ENCODE measurements at regions not wholly inside any gene's neighbourhood (a gene's known extent, or its start where the extent isn't known, plus 50 kb on each side); places are given as distances from the start of the nearest gene placed in this dataset.
"Not testable (repeated sequence)": the region's sequence is repeated elsewhere in the genome, so short reads cannot be mapped to it uniquely, and the experiment has no call there.

DNA sequence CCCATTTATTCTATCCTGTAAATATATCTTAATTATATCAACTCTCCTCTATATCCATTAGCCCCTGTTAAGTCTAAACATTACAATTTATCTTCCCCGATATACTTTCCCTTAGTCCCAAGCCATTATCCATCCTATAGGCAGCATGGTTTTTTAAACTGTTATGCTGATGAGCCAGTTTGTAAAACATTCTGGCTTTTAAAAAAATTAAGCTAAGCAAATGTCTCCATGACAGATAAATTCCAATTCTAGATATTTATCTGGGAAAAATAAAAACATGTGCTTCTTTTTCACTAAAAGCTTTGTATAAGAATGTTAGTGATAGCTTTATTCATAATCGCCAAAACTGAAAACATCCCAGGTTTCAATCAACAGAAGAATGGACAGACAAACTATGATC is 183.2 kb upstream of the GNAI1 start:
- DNase-seq: no peak

DNA sequence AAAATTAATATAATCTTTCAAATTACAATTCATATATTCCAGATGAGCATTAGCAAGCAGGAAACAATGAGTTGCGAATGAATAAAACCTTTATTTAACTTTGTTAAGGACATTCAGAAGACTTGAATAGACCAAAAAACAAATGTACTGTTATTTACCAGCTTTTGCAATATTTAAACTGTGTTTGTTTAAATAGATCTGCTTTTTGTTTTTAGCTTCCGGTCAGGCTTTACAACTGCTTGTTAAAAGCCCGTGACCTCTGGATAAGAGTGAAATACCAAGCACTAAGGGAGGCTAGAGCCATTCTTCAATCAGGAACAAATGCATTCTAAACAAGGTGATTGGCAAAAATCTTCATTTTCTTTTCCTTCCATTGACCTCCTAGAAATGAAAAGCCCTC is 184.9 kb upstream of the GNAI1 start:
- no peak for DNase-seq

DNA sequence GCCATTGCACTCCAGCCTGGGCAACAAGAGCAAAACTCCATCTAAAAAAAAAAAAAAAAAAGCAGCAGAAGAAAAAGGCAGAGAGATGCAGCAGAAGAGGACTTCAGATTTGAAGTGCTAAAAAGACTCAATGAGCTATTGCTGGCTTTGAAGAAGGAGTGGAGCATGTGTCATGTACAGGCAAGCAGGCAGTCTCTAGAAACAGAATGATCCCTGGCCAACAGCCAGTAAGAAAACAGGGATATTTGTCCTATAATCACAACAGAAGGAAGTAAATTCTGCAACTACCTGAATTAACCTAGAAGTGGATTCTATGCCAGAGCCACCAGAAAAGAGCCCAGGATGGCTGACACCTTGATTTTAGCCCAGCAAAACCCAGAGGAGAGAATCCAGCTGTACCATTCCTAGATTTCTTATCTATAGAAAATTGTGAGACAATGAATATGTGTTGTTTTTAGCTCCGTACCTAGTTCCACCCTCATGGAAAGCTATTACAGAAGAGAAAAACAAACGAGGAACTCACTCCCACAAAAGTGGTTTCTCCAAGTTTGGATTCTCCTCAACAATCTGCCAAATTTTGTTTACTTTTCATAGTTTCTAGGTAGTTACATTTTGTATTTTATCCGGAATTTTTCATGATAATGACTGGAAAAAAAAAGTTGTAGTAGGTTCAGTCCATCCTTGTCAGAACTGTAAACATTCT is 198.2 kb upstream of the GNAI1 start:
- DNase-seq: no peak

DNA sequence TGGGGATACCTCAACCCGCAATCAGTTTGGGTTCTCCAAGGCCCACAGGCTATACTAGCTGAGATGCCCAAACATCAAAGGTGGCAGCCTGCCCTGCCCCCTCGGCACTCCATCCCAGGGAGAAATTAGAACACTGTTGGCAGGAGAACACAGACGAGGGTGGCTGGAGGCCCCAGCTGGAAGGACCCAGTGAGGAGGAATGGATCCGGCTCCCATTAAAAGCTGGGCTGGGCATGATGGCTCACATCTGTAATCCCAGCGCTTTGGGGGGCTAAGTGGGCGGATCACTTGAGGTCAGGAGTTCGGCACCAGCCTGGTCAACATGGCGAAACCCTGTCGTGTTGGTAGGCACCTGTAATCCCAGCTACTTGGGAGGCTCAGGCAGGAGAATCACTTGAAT is 199.9 kb upstream of the GNAI1 start:
- no peak for DNase-seq

DNA sequence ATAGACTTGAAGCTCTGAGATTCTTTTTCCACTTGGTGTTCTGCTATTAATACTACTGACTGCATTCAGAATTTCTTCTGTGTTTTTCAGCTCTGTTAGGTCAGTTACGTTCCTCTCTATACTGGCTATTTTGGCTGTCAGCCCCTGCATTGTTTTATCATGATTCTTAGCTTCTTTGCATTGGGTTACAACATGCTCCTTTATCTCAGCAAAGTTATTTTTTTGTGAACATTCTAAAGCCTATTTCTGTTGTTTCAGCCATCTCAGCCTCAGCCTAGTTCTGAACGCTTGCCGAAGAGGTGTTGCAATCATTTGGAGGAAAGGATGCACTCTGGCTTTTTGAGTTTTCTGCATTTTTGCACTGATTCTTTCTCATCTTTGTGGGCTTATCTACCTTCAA is 201.5 kb upstream of the GNAI1 start:
- DNase-seq: no peak

DNA sequence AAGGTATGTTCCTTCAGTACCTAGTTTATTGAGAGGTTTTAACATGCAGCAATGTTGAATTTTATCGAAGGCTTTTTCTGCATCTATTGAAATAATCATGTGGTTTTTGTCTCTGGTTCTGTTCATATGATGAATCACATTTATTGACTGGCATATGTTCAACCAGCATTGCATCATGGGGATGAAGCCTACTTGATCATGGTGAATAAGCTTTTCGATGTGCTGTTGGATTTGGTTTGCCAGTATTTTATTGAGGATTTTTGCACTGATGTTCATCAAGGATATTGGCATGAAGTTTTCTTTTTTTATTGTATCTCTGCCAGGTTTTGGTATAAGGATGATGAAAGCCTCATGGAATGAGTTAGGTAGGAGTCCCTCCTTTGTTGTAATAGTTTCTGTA is 204.0 kb upstream of the GNAI1 start:
- no peak for DNase-seq

DNA sequence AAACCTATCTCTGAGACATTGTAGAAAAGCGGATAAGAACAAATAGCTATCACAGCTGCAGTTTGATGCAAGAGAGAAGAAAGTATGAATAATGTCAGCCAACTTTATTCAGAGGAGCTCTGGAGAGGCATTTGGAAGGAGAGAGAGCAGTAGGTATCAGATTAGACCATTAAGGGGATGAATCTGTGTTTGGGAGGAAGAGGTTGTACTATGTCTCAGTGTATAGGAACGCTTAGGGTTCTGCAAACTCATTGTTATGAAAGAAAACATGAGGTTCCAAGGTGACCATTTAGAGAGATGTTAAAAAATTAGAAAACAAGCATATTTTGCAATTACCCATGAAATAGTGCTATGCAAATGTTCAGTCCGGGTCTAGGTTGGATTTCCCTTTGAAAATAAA is 207.5 kb upstream of the GNAI1 start:
- DNase-seq: no peak

DNA sequence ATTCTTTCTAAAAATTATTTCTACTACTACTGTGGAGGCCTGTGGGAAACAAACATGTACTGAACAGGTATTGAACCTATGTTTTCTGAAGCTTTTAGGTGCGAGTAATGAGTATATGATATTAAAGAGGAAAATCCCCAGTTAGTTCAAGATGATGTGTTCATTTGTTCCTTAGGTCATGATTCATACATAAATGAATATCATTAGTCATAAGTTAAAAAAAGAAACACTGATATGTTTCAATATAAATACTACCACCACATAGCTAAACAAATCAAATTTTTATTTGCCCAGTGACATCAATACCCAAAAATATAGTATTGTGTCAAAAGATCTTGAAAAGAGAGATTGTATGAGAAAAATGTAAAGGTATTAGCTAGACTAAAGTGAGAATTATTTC is 210.7 kb upstream of the GNAI1 start:
- DNase-seq: no peak

DNA sequence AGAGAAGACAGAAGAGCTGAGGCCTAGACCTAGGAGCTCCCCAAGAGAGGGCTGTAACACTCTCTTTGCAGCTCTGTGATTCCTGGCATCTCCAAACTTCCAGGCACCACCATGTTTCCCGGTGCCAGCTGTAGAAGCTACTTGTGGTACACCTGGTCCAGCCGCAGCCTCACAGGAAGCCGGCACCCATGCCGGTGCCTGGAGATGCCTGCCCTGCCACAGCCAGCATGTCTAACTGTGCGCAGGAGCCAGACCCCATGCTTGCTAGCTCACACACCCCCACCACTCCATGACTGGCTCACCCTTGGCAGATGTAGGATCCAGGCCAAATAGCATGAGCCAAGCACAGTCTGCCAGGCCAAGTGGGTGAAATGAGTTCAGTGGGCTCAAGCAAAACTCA is 211.7 kb upstream of the GNAI1 start:
- DNase-seq: no peak

DNA sequence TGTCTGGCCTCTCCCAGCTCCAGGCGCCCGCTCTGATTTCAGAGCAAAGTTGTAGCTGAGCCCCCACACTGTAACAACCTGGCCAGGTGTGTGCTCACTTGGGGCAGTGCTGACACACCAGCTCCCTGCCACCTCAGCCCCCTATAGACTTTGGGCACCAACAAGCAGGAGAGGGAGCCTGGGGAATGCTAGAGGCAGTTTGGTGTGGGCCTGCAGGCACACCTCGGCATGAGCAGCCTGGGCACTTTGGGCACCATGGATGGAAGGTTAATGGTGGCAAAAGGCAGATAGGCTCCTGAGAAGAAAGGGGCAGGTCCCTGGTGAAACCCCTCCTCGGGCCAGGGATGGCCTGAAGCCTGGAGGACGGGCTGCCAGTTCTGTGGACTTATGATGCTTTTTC is 212.7 kb upstream of the GNAI1 start:
- DNase-seq: no peak

DNA sequence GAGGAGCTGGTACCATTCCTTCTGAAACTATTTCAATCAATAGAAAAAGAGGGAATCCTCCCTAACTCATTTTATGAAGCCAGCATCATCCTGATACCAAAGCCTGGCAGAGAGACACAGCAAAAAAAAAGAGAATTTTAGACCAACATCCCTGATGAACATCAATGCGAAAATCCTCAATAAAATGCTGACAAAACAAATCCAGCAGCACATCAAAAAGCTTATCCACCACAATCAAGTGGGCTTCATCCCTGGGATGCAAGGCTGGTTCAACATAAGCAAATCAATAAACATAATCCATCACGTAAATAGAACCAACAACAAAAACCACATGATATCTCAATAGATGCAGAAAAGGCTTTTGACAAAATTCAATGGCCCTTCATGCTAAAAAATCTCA is 216.0 kb upstream of the GNAI1 start:
- not testable (repeated sequence) for DNase-seq

DNA sequence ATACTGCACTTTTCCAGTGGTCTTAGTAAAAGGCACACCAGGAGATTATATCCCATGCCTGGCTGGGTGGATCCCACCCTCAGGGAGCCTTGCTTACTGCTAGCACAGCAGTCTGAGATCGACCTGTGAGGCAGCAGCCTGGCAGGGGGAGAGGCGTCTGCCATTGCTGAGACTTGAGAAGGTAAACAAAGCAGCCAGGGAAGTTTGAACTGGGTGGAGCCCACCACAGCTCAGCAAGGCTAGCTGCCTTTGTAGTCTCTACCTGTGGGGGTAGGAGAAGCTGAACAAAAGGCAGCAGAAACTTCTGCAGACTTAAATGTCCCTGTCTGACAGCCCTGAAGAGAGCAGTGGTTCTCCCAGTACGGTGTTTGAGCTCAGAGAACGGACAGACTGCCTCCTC is 219.3 kb upstream of the GNAI1 start:
- not testable (repeated sequence) for DNase-seq

DNA sequence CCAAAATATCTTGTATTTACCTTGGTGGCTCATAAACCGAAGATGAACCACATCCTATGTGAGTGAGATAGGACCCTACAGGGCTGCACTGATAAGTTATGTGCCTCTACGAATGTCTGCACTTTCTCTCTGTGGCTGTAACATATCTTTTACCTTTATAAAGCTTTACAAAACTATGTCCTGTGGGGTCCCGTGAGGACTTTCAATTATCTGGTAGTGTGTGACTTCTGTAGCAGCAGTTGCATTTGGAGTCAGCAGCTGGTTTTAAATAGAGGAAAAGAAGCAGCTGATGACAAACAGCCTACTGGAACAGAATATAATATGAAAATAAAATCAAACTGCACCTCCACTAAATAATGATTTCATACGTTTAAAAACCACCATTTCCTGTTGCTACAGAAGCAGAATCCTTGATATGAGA is 222.4 kb upstream of the GNAI1 start:
- no peak for DNase-seq

DNA sequence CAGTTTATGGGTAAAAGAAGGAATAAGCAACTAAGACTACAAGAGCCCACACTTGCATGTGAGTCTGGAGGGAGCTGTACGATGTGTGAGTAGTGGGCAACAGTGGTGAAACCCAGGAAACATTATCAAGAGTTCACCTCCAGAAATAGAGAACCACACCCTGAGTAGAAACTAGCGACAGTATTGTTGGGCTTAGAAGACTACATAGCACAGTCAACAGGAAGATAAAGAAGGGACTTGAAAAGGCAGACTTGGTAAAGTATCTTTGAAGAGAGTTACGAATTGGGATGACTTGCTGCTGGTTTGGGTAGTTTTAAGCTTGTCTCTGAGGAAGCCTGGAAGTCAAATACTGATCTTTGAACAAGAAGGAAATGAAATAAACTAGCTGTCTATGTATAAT is 223.2 kb upstream of the GNAI1 start:
- no peak for DNase-seq

DNA sequence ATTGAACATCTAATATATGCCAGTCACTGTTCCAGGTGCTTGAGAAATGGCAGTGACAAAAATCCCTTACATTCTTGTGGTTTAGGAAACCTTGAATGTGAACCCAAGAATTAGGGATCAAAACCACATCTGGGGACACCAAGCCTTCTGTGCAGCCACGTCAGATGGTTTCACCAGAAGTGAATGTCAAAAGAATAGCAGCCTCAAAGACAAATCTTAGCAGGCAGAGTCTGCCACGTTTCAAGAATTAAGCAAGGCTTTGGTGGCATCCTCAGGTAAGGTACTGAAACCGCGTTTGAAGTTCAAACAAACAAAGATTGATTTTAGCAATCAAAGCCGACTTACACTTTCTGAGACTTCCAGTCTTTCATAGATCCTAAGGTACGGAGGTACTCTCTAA is 225.5 kb upstream of the GNAI1 start:
- DNase-seq: no peak

DNA sequence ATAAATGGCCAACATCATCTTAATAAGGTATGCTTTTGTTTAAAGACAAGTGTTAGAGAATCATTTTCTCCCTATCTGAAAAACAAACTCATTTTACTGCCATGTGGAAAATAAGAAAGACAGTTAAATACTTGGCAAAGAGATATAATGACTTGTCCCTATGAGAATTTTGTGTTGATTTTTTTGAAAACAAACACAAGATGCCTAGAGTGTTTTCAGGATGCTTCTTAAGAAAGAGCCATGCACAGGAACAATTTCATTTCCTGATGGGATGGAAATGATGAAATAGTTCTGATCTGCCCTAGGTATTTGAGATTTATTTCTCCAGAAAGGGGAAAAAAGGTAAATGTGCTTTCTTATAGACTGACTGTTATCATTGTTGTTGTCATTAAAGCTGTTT is 237.5 kb upstream of the GNAI1 start:
- DNase-seq: no peak

DNA sequence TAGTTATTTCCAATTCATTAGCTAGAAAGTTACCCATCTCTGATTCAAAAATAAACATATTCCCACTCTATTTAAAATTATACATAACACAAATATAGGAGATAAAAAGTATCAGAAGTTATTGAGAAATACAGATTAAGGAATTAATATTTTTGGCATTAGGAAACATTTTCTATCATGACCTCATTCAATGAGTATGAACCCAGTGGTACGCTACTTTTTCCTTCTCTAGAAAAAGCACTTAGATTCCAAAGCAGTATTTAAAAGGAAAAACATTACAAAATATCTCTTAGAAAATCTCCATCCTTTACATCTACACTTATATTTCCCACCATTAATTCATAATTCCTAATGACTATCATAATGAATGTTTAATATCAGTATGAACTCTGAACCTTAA is 240.6 kb upstream of the GNAI1 start:
- DNase-seq: no peak

DNA sequence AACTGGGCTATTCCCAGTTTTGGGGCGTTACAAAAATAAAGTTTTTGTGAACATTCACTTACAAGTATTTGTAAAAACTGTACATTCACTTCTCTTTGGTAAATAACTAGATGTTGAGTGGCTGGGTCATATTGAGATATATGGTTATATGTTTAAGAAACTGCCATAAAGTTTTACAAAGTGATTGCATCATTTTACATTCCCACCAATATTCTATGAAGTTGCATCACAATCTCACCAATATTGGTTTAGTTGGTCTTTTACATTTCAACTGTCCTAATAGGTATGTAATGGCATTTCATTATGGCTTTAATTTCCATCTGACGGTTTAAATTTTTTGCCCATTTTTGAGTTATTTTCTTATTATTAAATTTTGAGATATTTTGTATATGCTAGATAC is 251.7 kb upstream of the GNAI1 start:
- no peak for DNase-seq

DNA sequence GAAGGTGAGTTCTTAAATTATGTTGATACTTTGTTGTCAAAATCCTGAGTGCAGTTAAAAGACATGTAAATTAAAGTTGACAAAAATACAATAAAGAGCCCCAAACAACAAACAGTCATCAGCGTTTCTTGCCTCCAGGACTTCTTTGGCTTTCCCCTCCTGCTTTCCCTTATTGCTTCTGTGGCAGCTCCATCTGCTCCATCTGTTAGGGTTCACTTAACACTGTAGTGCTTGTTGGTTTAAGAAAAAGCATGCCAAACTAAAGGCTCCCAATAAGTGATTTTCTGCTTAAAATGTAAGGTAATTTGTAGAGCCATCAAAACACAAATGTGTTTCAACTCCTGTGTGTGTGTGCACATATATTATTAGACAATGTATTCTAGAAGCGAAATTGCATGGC is 254.3 kb upstream of the GNAI1 start:
- DNase-seq: peak; percentile 86

DNA sequence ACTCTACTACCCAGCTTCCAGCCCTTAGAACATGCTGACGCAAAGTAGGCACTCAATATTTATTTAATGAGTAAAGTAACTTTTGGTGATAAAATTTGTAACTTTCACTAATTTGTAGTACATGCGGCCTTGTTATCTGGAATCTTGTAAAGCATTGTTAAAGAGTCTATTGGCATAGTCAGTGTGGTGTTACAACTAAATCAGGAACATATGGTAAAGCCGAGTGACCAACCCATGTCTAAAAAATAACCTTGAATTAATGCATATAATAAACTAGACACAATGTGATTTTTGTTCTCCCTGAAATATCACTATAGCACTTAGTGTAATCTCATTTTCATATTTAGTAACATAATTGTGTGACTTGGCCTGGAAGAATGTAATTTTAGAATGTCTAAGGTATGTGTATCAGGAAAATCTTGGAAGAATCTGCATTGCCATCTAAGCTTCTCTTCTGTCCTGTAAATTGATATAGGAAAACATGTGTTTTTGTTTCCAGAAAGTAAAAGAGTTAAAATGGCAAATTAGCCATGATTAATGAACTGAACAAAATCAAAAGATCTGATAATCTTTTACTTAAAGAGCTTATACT is 256.7 kb upstream of the GNAI1 start:
- DNase-seq: no peak

DNA sequence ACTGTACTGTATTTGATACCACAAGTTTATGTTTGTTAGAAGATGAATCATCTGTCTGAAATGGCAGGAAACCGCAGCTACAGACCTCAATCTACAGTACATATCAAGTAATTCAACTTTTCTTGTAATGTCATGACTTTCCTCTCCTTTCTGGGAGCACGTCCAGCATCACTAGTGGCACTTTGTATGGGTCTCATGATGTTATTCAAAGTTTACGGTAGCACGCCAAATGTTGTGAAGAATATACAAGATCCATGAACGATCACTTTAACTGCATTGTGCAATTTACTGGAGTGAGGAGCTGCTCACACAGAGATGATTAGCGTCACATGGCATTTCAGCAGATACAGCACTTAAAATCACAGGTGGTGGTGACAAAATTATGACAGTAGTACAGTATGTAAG is 257.8 kb upstream of the GNAI1 start:
- DNase-seq: no peak

DNA sequence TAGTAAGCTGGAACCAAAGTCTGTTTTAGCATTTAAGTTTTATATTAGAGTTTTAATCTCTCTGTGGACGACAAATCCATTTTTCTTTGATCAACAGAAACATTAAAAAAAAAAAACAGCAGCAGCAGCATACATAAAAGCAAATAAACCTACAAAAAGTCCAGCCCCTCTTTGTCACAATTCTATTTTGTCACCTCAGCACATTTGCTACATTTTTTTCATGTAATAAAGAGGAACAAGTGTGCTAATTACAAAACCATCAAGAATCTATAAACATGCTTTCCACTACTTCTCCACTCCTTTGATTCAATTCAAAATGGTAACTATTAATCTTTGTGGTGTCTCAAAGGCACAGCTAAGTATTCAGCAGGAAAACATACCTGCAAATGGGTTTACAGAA is 259.8 kb upstream of the GNAI1 start:
- no peak for DNase-seq

DNA sequence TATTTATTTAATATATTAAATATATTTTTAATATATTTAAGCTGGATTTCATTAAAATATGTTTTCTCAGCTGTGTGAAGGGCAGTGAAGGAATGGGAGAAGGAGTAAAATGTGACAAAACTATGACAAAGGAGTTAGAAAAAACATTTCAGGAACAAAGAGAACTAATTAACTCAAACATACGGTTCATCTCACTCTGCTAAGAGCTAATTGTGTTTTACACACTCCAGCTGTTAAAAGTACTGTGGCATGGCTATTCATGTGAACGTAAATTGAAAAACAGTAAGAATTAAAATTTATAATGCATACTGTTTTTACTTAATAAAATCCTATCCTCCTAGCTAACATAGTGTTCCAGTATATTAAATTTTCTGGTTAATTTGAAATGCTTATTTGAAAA is 262.5 kb upstream of the GNAI1 start:
- DNase-seq: no peak

DNA sequence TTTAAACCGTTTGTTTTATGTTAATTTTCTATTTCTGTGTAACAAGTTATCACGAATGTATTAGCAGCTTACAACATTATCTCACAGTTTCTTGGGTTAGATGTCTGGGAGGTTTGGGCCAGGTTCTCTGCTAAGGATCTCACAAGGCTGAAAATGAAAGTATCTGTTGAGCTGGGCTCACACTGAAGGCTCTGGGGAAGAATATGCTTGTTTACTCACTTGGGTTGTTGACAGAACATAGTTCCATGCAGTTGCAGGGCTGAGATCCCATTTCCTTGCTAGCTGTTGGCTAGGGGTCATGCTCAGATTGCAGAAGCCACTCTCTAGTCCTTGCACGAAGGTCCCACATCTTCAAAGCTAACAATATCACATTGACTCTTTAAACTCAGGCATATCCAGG is 266.6 kb upstream of the GNAI1 start:
- no peak for DNase-seq

DNA sequence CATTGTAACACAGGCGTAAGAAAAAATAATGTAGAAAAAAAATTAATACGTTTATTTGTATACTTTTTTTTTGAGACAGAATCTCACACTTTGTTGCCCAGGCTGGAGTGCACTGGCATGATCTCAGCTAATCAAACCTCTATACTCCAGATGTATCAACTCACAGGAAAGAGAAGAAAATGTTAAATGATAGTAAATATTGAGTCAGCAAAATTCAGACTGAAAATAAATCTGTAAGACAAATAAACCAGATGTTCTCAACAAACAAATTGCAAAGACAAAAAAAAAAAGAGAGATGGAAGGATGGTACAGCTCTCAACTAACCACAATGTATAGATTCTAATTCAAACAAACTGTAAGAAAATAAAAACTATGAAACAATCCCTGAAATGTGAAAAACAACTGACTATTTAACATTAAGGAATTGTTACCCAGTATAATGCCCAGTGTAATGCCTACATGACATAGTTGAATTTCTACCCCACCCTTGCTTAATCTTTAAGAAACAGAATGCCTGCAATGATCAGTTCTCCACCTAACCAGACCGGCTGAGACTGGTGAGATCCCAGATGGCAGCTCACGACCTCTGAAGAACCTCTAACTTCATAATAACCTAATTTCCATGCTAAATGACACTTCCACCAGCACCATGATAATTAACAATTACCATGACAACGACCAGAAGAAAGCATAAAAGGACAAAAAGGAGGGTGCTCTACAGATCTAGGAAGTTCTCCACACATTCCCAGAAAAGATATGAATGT is 272.0 kb upstream of the GNAI1 start:
- no peak for DNase-seq

Data from NCI-H1105 (cell line).